GM11168 (cell line): ENCODE measurements at regions not wholly inside any gene's neighbourhood (a gene's known extent, or its start where the extent isn't known, plus 50 kb on each side); places are given as distances from the start of the nearest gene placed in this dataset.

Experiments
- in situ Hi-C: fragments of 300-500 bp; cut with MboI; formaldehyde crosslinking; loops from one replicate; pipeline ENCODE4 v1.12.0; 2022; ENCODE audit warnings: low sequenced_read_pairs; ENCODE audit not compliant: unreplicated experiment

GRCh38 chrX:2609431-2610238 is 81.5 kb upstream of the CD99 start:
- in situ Hi-C loops: loop anchor here (25.0 kb wide), 1 partner anchor 1172 kb away; no protein-coding TSS in a partner anchor

- in situ Hi-C loops: loop anchor here (25.0 kb wide), 1 partner anchor 1172 kb away; no protein-coding TSS in a partner anchor
Observed at GRCh38 chrX:2608638-2609430, 82.3 kb upstream of the CD99 start.

GRCh38 chrX:2607113-2607512 is 84.0 kb upstream of the CD99 start:
- in situ Hi-C loops: loop anchor here (25.0 kb wide), 1 partner anchor 1170 kb away; no protein-coding TSS in a partner anchor

GRCh38 chrX:2600564-2600963 is 90.5 kb upstream of the CD99 start:
- in situ Hi-C loops: loop anchor here (25.0 kb wide), 1 partner anchor 1163 kb away; no protein-coding TSS in a partner anchor

- in situ Hi-C loops: loop anchor here (25.0 kb wide), 1 partner anchor 409 kb away; no protein-coding TSS in a partner anchor
Observed at GRCh38 chrX:2596555-2597255, 94.4 kb upstream of the CD99 start.

- in situ Hi-C loops: loop anchor here (25.0 kb wide), 1 partner anchor 409 kb away; no protein-coding TSS in a partner anchor
Observed at GRCh38 chrX:2596045-2596444, 95.0 kb upstream of the CD99 start.

GRCh38 chrX:2595258-2595657 is 94.5 kb upstream of the DHRSX start:
- in situ Hi-C loops: loop anchor here (25.0 kb wide), 1 partner anchor 408 kb away; no protein-coding TSS in a partner anchor

- in situ Hi-C loops: loop anchor here (25.0 kb wide), 1 partner anchor 407 kb away; no protein-coding TSS in a partner anchor
Observed at GRCh38 chrX:2594491-2594890, 93.7 kb upstream of the DHRSX start.

- in situ Hi-C loops: loop anchor here (25.0 kb wide), 1 partner anchor 405 kb away; no protein-coding TSS in a partner anchor
Observed at GRCh38 chrX:2592279-2592678, 91.5 kb upstream of the DHRSX start.

- in situ Hi-C loops: loop anchor here (25.0 kb wide), 1 partner anchor 402 kb away; no protein-coding TSS in a partner anchor
Observed at GRCh38 chrX:2589186-2590020, 88.6 kb upstream of the DHRSX start.

GRCh38 chrX:2588049-2588448 is 87.3 kb upstream of the DHRSX start:
- in situ Hi-C loops: loop anchor here (25.0 kb wide), 1 partner anchor 401 kb away; no protein-coding TSS in a partner anchor

- in situ Hi-C loops: loop anchor here (25.0 kb wide), 1 partner anchor 400 kb away; no protein-coding TSS in a partner anchor
Observed at GRCh38 chrX:2587146-2587545, 86.4 kb upstream of the DHRSX start.

- in situ Hi-C loops: loop anchor here (25.0 kb wide), 1 partner anchor 398 kb away; no protein-coding TSS in a partner anchor
Observed at GRCh38 chrX:2585158-2585470, 84.3 kb upstream of the DHRSX start.

GRCh38 chrX:2584251-2585157 is 83.7 kb upstream of the DHRSX start:
- in situ Hi-C loops: loop anchor here (25.0 kb wide), 1 partner anchor 397 kb away; no protein-coding TSS in a partner anchor

GRCh38 chrX:2583194-2584162 is 82.7 kb upstream of the DHRSX start:
- in situ Hi-C loops: loop anchor here (25.0 kb wide), 1 partner anchor 396 kb away; no protein-coding TSS in a partner anchor

GRCh38 chrX:2582667-2583066 is 81.9 kb upstream of the DHRSX start:
- in situ Hi-C loops: loop anchor here (25.0 kb wide), 1 partner anchor 395 kb away; no protein-coding TSS in a partner anchor

GRCh38 chrX:2581296-2581695 is 80.5 kb upstream of the DHRSX start:
- in situ Hi-C loops: loop anchor here (25.0 kb wide), 1 partner anchor 394 kb away; no protein-coding TSS in a partner anchor
